ENCODE measurements at regions not wholly inside any gene's neighbourhood (a gene's known extent, or its start where the extent isn't known, plus 50 kb on each side); places are given as distances from the start of the nearest gene placed in this dataset.
"Not testable (repeated sequence)": the region's sequence is repeated elsewhere in the genome, so short reads cannot be mapped to it uniquely, and the experiment has no call there.

GRCh38 chr16:21379645-21380044 lies 101.6 kb upstream of the CRYM start:
- TF ChIP-seq GLI2 (tag by site-specific recombination; IDR thresholded peaks at IDR 0.05; ENCODE audit: borderline replicate concordance, low read depth); ZNF121 (tag by site-specific recombination; IDR thresholded peaks at IDR 0.05): not testable (repeated sequence)

Data from HEK293 (cell line).